ENCODE measurements at regions not wholly inside any gene's neighbourhood (a gene's known extent, or its start where the extent isn't known, plus 50 kb on each side); places are given as distances from the start of the nearest gene placed in this dataset.

DNA sequence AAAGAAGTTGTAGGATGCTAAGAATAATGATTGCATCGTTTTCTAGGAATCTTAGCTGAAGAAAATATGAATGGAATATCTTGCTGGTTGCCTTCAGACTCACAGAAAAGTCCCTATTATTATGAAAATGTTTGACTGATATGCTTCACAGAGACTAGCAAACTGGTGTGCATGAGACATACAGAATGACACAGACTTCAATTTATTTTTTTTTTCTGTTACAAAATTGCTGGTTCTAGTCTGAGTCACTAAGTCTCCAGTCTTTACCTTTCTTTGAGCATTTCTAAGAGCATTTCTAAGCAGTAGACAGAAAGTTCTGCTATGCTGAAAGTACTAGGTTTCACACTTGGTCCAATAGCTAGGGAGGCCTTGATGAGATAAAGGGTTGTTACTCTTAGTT, 377.6 kb upstream of the ATP2B1 start:
- DNase-seq (ENCODE audit: low read depth): no peak
- TF ChIP-seq, protein P1, sequence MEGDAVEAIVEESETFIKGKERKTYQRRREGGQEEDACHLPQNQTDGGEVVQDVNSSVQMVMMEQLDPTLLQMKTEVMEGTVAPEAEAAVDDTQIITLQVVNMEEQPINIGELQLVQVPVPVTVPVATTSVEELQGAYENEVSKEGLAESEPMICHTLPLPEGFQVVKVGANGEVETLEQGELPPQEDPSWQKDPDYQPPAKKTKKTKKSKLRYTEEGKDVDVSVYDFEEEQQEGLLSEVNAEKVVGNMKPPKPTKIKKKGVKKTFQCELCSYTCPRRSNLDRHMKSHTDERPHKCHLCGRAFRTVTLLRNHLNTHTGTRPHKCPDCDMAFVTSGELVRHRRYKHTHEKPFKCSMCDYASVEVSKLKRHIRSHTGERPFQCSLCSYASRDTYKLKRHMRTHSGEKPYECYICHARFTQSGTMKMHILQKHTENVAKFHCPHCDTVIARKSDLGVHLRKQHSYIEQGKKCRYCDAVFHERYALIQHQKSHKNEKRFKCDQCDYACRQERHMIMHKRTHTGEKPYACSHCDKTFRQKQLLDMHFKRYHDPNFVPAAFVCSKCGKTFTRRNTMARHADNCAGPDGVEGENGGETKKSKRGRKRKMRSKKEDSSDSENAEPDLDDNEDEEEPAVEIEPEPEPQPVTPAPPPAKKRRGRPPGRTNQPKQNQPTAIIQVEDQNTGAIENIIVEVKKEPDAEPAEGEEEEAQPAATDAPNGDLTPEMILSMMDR (IDR thresholded peaks at IDR 0.05; ENCODE audit: insufficient read depth, low read depth, low read length): no peak
- no peak overlapping the region for H3K4me3 ChIP-seq (ENCODE audit: low read depth, low read length)

DNA sequence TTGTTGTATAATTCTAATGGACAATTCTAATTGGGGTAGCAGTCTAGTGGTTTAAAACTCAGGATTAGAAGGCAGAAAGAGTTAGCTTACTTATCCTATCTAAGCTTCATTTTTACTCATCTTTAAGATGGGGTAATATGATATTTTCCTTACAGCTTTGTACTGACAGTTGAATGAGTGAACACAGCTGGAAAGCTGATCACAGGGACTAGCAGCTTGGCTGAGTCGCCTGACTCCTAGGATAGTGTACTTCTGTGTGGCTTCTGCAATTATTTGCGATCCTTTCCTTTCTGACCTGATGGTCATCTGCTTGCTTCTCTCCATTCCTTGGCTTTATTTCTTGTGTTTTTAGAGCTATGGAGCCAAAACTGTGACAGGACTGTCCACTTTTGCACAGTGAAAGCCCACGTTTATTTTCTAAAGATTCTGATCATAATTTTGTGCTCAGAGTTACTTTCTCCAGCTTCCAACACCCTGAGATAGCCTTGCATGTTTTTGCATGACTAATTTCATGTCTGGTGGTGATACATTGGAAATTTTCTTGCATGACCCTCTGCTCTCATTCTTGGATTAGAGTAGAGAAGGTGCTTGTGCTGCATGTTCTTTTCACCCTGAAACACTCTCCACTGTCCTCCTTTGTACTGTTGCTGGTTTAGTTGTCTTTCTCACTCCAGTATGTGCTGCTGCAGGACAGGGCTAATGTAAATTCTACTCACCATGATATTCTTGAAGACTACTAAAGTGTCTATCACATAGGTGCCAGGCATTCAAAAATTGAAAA, 377.0 kb upstream of the ATP2B1 start:
- peak; percentile 64 for DNase-seq (ENCODE audit: low read depth)
- no peak overlapping the region for H3K4me3 ChIP-seq (ENCODE audit: low read depth, low read length)
- TF ChIP-seq, protein P1 (IDR thresholded peaks at IDR 0.05; ENCODE audit: insufficient read depth, low read depth, low read length): no peak

DNA sequence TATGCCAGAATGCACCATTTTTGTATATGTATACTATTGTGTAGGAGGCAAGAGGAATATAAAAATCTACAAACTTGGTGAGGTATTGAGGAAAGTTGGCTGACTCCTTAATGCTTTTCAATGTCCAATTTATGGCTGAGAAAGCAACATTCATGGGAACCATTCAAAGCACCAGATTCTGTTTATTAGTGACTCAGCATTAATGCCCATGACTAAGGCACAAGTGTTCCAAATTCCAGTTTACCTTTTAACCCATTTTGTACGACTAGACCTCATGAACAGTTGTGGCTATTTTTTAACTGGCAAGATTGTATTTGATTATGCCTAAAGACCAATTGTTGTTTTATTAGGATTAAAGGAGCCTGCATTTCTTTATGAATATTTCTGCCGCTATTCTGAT, 375.4 kb upstream of the ATP2B1 start:
- no peak for DNase-seq (ENCODE audit: low read depth)
- TF ChIP-seq, protein P1 (IDR thresholded peaks at IDR 0.05; ENCODE audit: insufficient read depth, low read depth, low read length): no peak
- H3K4me3 ChIP-seq (ENCODE audit: low read depth, low read length): no peak overlapping the region

DNA sequence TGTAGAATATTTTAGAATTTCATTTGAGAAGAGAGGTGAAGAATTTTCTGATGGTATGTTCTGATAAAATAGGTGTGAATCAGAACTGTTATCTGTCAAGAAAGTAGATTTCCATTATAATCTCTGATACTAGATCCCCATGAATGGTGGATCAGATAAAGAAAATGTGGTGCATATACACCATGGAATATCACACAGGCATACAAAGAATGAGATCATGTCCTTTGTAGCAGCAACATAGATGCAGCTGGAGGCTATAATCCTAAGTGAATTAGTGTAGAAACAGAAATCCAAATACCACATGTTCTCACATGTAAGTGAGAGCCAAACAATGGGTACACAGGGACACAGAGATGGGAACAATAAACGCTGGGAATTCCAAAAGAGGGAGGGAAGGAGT, 372.0 kb upstream of the ATP2B1 start:
- no peak for DNase-seq (ENCODE audit: low read depth)
- no peak overlapping the region for H3K4me3 ChIP-seq (ENCODE audit: low read depth, low read length)
- TF ChIP-seq, protein P1 (IDR thresholded peaks at IDR 0.05; ENCODE audit: insufficient read depth, low read depth, low read length): no peak

DNA sequence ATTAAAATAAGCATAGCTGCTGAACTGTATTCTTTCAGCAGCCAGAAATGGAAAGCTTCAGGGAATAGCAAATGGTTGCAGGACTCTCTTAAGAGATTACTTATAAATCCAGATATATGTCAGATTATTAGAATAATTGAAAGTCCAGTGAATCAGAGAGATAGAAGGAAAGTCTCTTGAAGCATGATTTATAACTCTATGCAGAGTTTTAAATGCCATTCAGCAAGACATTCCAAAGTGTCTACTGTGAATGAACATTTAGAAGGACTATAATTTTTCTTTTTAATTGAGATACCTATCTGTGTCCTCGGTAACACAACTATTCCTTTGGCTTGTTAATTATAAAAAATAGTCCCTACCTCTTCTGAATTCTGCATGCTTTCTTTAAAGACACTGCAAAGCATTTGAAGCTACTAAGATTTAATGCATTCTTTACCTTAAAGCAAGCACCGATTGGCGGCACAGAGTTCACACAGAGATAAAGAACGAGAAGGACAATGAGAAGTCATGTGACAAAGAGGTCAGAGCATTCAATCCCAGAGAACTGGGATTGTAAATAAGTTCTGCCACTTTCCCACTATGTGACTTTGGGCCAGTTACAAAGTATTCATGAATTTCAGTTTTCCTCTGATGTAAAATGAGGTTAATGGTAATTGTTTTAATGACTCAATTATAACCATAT, 371.0 kb upstream of the ATP2B1 start:
- no peak overlapping the region for H3K4me3 ChIP-seq (ENCODE audit: low read depth, low read length)
- TF ChIP-seq, protein P1 (IDR thresholded peaks at IDR 0.05; ENCODE audit: insufficient read depth, low read depth, low read length): no peak
- no peak for DNase-seq (ENCODE audit: low read depth)

DNA sequence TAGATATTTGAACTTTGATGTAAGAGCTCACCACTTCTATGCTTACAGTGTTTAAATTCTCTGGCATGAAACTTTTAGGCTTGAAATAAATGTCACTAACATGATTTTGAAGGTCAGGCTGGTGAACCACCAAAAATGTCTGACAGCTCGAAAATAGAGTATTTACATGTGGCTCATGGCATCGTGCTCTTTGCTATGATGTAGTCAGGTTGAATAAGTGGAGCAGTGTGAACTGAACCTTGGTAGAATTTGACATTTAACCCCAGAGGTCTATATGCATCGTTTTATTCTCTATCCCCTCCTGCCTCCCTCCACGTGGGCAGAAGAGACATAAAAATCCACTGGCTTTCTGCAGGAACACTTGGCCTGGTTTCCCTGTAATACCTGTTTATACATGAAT, 369.7 kb upstream of the ATP2B1 start:
- TF ChIP-seq, protein P1 (IDR thresholded peaks at IDR 0.05; ENCODE audit: insufficient read depth, low read depth, low read length): no peak
- no peak for DNase-seq (ENCODE audit: low read depth)
- H3K4me3 ChIP-seq (ENCODE audit: low read depth, low read length): no peak overlapping the region
